Keratinocyte (primary cell): ENCODE measurements at regions not wholly inside any gene's neighbourhood (a gene's known extent, or its start where the extent isn't known, plus 50 kb on each side); places are given as distances from the start of the nearest gene placed in this dataset.
A peak's percentile ranks its signal among the peaks of the same experiment; 100 is the strongest.

Experiments
- DNase-seq: peaks from one replicate; pipeline ENCODE4 v3.0.0-alpha.2; 2011; ENCODE audit warnings: low read depth, missing footprints, low spot score
- FAIRE-seq: peaks from 2 replicates; lab custom pipeline; 2011; peaks lifted over from hg19 to GRCh38; lab: Jason Lieb, UNC
- H2AFZ ChIP-seq: 2 replicates; pipeline ENCODE4 v1.6.0; 2012; ENCODE audit warnings: low read length, control low read depth, inconsistent platforms; ENCODE audit not compliant: control insufficient read depth
- H3K27ac ChIP-seq: 2 replicates; pipeline ENCODE4 v1.5.1; 2011; ENCODE audit warnings: low read length; ENCODE audit not compliant: control insufficient read depth, insufficient read depth
- H3K27me3 ChIP-seq: 3 replicates; pipeline ENCODE4 v1.6.0; 2011; ENCODE audit warnings: low read length; ENCODE audit not compliant: control insufficient read depth, insufficient read depth; ENCODE audit errors: extremely low read depth
- H3K36me3 ChIP-seq, 2 experiments: 2 replicates in 1 of 2; 3 replicates in 1 of 2; pipeline ENCODE4 v1.5.1; 2011; ENCODE audit warnings: low read length in 2 of 2, mild to moderate bottlenecking in 1 of 2; ENCODE audit not compliant: control insufficient read depth in 2 of 2, insufficient read depth in 2 of 2; ENCODE audit errors: extremely low read depth in 1 of 2
- H3K4me1 ChIP-seq: 3 replicates; pipeline ENCODE4 v1.5.1; 2011; ENCODE audit warnings: low read length; ENCODE audit not compliant: control insufficient read depth, insufficient read depth; ENCODE audit errors: extremely low read depth
- H3K4me2 ChIP-seq: 3 replicates; pipeline ENCODE4 v1.6.0; 2011; ENCODE audit warnings: low read depth, low read length; ENCODE audit not compliant: control insufficient read depth, insufficient read depth; ENCODE audit errors: extremely low read depth
- H3K4me3 ChIP-seq, 3 experiments: fragments of 200-600 bp in 1 of 3; sonication (generic) in 1 of 3; 2 replicates in 2 of 3; 3 replicates in 1 of 3; pipeline ENCODE4 v1.5.1; 2011 to 2016; ENCODE audit warnings: low read length in 3 of 3, mild to moderate bottlenecking in 3 of 3, control low read depth in 2 of 3, inconsistent platforms in 1 of 3, low read depth in 1 of 3, mixed read lengths in 1 of 3, mixed run types in 1 of 3, moderate library complexity in 1 of 3; ENCODE audit not compliant: control insufficient read depth in 2 of 3, insufficient read depth in 2 of 3; ENCODE audit errors: extremely low read depth in 1 of 3
- H3K79me2 ChIP-seq: 2 replicates; pipeline ENCODE4 v1.6.0; 2012; ENCODE audit warnings: low read length; ENCODE audit not compliant: control insufficient read depth, insufficient read depth
- H3K9ac ChIP-seq: 3 replicates; pipeline ENCODE4 v1.6.0; 2011; ENCODE audit warnings: low read length; ENCODE audit not compliant: control insufficient read depth, insufficient read depth; ENCODE audit errors: extremely low read depth
- H3K9me1 ChIP-seq: 3 replicates; pipeline ENCODE4 v1.6.0; 2011; ENCODE audit warnings: low read length; ENCODE audit not compliant: control insufficient read depth, insufficient read depth; ENCODE audit errors: extremely low read depth
- H3K9me3 ChIP-seq: 2 replicates; pipeline ENCODE4 v1.5.1; 2012; ENCODE audit warnings: low read depth, low read length; ENCODE audit not compliant: control insufficient read depth
- H4K20me1 ChIP-seq: 3 replicates; pipeline ENCODE4 v1.6.0; 2011; ENCODE audit warnings: low read length; ENCODE audit not compliant: control insufficient read depth, insufficient read depth; ENCODE audit errors: extremely low read depth
- EZH2 ChIP-seq: IDR thresholded peaks from one replicate; pipeline ENCODE4 v1.6.1; 2012; ENCODE audit warnings: inconsistent platforms, mild to moderate bottlenecking, low read length, moderate library complexity
- dilution Hi-C: fragments of 300-500 bp; cut with MboI; formaldehyde crosslinking; loops from one replicate; pipeline ENCODE4 v1.7.0; 2020; ENCODE audit warnings: low sequenced_read_pairs; ENCODE audit not compliant: extremely low pct_ligation_motif_present
- TF ChIP-seq, protein P1 (sequence below), 3 experiments: IDR thresholded peaks in 1 of 3; conservative IDR thresholded peaks in 1 of 3; optimal IDR thresholded peaks in 1 of 3; 2 replicates in 2 of 3; 3 replicates in 1 of 3; pipeline versions ENCODE3 to v1.5.1; 2011; ENCODE audit warnings: low read length in 3 of 3, mild to moderate bottlenecking in 3 of 3, moderate library complexity in 2 of 3, control low read depth in 1 of 3, inconsistent platforms in 1 of 3; ENCODE audit not compliant: insufficient read depth in 2 of 3; ENCODE audit errors: extremely low read depth in 1 of 3

DNA sequence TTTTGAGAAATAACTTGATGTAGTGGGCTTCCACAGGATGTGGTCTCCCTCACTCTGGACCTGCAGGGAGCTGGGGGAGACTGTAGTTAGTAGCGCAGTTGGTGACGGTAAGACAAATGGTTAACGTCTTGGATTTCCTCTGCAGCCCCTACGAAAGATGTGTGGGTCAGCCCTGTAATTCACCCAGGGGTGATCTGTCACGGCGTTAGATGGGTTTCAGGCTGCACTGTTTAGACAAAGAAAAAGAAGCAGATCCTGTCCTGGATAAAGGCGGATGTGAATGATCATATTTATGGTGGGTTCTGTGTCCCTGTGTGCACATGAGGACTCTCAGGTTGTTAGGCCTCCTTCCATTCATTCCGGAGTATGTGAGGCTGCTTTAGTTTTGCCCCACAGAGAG lies 142.0 kb upstream of the SLC28A3 start:
- Histone ChIP-seq H3K36me3 (no peaks in the 10 kb centered on the region), H3K27ac (no peak overlapping the region), H3K9me1 (no peaks in the 10 kb centered on the region), H3K9ac (no peak overlapping the region), H4K20me1 (no peaks in the 10 kb centered on the region), H3K79me2 (no peaks in the 10 kb centered on the region), H3K9me3 (no peaks in the 10 kb centered on the region), H3K4me3 (no peak overlapping the region), H2AFZ (no peak overlapping the region), H3K27me3 (no peaks in the 10 kb centered on the region), H3K4me1 (peaks cover 2% of the 10 kb centered on the region), H3K4me2 (no peak overlapping the region)
- FAIRE-seq (no peak), DNase-seq (no peak)
- dilution Hi-C loops = no loop called here
- no peak for TF ChIP-seq EZH2

DNA sequence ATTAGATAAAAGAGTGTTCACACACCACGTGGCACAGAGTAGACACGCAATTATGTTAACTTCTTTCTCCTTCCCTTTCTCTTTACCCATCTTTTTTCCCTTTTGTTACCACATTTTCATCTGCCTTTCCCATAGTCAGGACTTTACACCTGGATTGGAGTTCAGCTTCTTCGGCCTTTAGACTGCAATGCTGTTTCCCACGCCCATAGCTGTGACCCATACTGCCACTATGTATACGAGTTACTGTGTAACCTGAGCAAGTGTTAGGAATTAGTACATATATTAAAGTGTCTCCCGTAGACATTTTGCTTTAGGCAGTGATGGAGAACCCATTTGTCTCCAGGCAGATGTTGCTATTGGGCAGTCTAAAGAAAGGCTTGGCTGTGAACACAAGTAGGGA lies 143.6 kb upstream of the SLC28A3 start:
- TF ChIP-seq, protein P1, sequence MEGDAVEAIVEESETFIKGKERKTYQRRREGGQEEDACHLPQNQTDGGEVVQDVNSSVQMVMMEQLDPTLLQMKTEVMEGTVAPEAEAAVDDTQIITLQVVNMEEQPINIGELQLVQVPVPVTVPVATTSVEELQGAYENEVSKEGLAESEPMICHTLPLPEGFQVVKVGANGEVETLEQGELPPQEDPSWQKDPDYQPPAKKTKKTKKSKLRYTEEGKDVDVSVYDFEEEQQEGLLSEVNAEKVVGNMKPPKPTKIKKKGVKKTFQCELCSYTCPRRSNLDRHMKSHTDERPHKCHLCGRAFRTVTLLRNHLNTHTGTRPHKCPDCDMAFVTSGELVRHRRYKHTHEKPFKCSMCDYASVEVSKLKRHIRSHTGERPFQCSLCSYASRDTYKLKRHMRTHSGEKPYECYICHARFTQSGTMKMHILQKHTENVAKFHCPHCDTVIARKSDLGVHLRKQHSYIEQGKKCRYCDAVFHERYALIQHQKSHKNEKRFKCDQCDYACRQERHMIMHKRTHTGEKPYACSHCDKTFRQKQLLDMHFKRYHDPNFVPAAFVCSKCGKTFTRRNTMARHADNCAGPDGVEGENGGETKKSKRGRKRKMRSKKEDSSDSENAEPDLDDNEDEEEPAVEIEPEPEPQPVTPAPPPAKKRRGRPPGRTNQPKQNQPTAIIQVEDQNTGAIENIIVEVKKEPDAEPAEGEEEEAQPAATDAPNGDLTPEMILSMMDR (optimal IDR thresholded peaks at IDR 0.05 in 1 of 3, IDR thresholded peaks at IDR 0.05 in 1 of 3, conservative IDR thresholded peaks at IDR 0.05 in 1 of 3; ENCODE audit: extremely low read depth in 1 of 3, insufficient read depth in 2 of 3, low read length in 3 of 3) = no peak
- no peak for TF ChIP-seq EZH2
- dilution Hi-C loops = no loop called here
- no peak for FAIRE-seq

DNA sequence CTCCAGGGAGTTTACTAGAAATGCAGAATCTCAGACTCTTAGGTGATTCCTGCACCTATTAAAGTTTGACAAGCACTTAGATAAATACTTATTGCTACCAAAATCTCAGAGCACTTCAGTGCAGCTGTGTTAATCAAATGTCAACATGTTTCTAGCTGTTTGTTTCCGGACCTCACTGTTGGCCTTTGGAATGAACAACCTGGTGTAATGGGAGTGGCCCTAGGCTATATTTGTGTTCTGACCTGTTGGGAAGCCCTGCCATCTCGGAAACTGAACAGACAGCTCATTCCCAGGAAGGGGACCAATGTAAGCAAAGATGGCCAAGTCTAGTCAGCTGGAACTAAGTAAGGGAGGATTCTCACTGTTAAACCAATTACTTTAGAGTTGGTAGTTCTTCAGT lies 145.0 kb upstream of the SLC28A3 start:
- H2AFZ ChIP-seq = no peak overlapping the region
- dilution Hi-C loops = no loop called here

More for the DNA sequence above, 143.6 kb upstream of the SLC28A3 start:
- no peaks in the 10 kb centered on the region for H4K20me1 ChIP-seq
- no peak overlapping the region for H2AFZ ChIP-seq
- H3K4me2 ChIP-seq = no peak overlapping the region
- H3K4me3 ChIP-seq = no peak overlapping the region
- no peaks in the 10 kb centered on the region for H3K9me3 ChIP-seq
- H3K9ac ChIP-seq = no peak overlapping the region
- DNase-seq = no peak
- no peaks in the 10 kb centered on the region for H3K36me3 ChIP-seq
- H3K9me1 ChIP-seq = no peaks in the 10 kb centered on the region
- H3K27ac ChIP-seq = no peak overlapping the region
- peaks cover 2% of the 10 kb centered on the region for H3K4me1 ChIP-seq
- no peaks in the 10 kb centered on the region for H3K79me2 ChIP-seq
- H3K27me3 ChIP-seq = no peaks in the 10 kb centered on the region

More for the DNA sequence above, 145.0 kb upstream of the SLC28A3 start:
- Histone ChIP-seq H3K9me1 (no peaks in the 10 kb centered on the region), H3K9me3 (no peaks in the 10 kb centered on the region), H3K4me3 (no peak overlapping the region), H3K4me2 (peak overlapping the region; percentile 49), H3K27ac (no peak overlapping the region), H3K9ac (no peak overlapping the region), H3K36me3 (no peaks in the 10 kb centered on the region), H3K27me3 (no peaks in the 10 kb centered on the region), H4K20me1 (no peaks in the 10 kb centered on the region), H3K79me2 (no peaks in the 10 kb centered on the region), H3K4me1 (peaks cover 2% of the 10 kb centered on the region)
- peak; percentile 79 for FAIRE-seq
- TF ChIP-seq, protein P1 (optimal IDR thresholded peaks at IDR 0.05 in 1 of 3, IDR thresholded peaks at IDR 0.05 in 1 of 3, conservative IDR thresholded peaks at IDR 0.05 in 1 of 3; ENCODE audit: extremely low read depth in 1 of 3, insufficient read depth in 2 of 3, low read length in 3 of 3) = no peak
- TF ChIP-seq EZH2 = no peak
- DNase-seq = no peak
